ENCODE measurements at regions not wholly inside any gene's neighbourhood (a gene's known extent, or its start where the extent isn't known, plus 50 kb on each side); places are given as distances from the start of the nearest gene placed in this dataset.
A peak's percentile ranks its signal among the peaks of the same experiment; 100 is the strongest.

- DNase-seq: no peak
Observed at GRCh38 chr2:41610501-41611190, 437.2 kb upstream of the PKDCC start.

- DNase-seq: no peak
Observed at GRCh38 chr2:41618754-41619153, 429.1 kb upstream of the PKDCC start.

- DNase-seq: no peak
Observed at GRCh38 chr2:41621095-41621494, 426.7 kb upstream of the PKDCC start.

GRCh38 chr2:41621563-41621962 lies 426.3 kb upstream of the PKDCC start:
- no peak for DNase-seq

DNA sequence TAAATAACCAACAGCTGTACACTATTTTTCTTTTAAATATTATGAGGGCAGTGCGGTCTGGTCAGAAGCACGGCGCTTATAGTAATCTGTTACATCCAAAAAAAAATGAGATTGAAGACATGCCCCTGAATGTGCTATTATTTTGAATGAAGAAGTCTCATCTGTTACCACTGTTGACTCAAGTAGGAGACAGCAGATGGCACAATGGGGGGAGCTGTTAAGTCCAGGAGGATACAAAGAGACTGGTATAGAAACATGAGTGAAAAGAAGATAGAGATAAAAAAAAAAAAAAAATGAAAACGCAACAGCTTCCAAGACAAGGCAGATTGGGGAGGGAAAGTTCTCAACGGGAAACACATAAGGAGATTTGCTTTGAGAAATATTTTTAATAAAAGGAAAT lies 425.5 kb upstream of the PKDCC start:
- no peak for DNase-seq

DNA sequence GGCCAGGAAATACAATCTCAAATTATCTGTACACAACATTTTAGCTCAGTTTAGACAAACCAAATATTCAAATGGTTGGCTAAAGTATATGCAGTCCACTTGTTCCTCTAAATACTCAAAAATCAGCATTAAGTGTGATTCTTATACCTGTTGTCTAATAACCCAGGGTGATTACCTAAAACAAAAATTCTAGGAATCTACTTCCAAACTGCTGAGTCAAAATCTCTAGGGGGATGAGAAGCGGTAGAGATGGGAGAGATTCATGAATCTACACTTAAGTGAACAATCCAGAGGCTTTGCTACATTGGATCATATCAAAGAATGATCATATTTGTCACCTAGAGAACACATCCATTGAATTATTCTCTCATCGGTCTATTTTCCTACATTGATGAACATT lies 420.9 kb upstream of the PKDCC start:
- DNase-seq: no peak

- DNase-seq: no peak
Observed at GRCh38 chr2:41634686-41635085, 413.1 kb upstream of the PKDCC start.

DNA sequence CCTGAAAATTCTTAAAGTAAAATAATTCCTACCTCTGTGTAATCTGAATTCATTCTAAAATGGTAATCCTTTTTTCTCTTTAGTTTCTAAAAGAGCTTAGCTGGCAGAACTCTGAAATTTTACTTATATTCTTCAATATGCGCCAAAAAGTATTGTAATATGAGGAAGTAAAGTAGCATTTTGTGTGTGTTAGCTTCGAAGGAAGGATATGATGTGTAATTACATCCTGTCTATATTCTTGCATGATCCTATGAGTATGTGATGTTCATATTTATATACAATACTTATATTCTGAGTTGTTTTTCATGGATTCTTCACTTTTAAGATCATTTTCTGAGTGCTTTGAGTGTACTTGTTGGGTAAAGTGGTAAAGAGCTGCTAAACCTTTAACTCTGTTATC lies 402.9 kb upstream of the PKDCC start:
- no peak for DNase-seq

DNA sequence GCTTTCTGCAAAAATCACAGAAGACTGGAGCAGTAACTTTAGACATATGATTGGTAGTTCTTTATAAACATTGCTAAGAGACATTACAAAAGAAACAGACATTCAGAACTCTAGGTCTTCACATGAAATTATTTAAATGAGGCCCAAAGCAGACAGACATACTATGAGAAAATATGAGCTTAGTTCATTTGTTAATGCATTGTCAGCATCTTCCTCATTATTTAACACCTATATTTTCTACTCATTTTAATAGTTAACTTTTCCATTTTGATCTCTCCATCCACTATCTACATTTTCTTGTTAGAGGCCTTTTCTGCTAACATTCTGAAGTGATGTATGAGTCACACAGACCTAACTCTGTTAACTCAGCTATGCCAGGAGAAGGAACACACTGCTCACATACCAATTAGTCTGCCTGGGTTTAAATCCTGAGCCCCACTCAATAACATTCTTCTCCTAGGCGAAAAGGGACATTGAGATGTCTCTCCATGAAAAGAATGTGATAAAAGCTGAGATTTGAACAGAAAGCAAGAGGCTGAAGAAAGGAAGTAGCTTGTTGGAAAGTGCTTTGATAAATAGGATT lies 400.3 kb upstream of the PKDCC start:
- DNase-seq: no peak

GRCh38 chr2:41657226-41657625 lies 390.6 kb upstream of the PKDCC start:
- no peak for DNase-seq

DNA sequence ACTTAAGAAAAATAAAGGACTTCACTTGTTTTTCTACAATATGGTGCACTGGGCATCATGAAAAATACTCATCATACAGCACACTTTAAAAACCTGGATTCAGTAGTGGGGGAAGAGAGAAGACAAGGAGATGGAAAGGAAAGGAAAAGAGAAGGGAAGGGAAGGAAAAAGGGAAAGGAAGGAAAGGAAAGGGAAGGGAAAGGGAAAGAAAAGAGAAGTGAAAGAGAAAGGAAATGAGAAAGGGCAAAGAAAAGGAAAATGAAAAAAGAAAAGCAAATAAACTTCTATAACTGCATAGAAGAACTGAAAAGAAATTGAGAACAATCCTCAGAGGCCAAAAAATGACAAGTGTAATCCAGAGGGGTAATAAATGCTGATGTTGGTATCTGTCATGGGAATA lies 388.1 kb upstream of the PKDCC start:
- no peak for DNase-seq

DNA sequence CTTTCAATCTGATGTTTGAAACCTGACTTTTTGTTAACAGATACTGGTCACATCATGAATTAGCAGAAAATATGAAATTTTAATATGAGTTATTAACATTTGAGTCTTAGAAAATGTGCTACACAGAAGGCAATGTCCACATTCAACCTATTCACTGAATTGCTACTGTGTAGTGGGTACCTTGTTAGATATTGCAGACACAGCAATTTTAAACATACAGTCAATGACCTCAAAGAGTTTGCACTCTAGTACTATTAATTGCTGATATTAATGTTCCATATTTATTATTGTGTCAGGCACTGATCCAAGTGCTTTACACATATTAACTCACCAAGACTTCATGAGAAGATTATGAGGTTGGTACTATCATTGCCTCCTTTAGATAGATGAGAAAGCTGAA lies 385.4 kb upstream of the PKDCC start:
- no peak for DNase-seq

- no peak for DNase-seq
Observed at GRCh38 chr2:41663056-41663455, 384.8 kb upstream of the PKDCC start.

- no peak for DNase-seq
Observed at GRCh38 chr2:41668529-41668928, 379.3 kb upstream of the PKDCC start.

GRCh38 chr2:41678639-41679038 lies 369.2 kb upstream of the PKDCC start:
- no peak for DNase-seq

DNA sequence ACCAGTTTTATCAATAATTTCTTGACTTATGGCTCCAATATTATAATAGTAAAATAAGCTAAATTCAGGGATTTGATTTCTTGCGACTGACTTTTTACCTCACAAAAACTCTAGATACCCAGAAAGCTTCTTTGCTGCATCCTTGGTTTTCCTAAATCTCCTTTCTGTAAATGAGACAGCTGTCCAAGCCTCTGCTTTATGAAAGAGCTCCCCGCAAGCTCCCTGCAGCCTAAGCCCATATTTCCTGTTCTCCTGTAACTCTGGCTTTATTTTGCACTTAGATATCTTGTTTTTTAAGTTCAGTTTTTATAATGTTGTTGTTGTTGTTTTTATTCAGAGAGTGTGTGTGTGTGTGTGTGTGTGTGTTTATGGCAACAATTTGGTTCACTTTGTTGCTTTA lies 361.7 kb upstream of the PKDCC start:
- no peak for DNase-seq

- DNase-seq: no peak
Observed at GRCh38 chr2:41691561-41691960, 356.3 kb upstream of the PKDCC start.

GRCh38 chr2:41694536-41695049 lies 353.2 kb upstream of the PKDCC start:
- DNase-seq: no peak

- no peak for DNase-seq
Observed at GRCh38 chr2:41695198-41696113, 352.4 kb upstream of the PKDCC start.

DNA sequence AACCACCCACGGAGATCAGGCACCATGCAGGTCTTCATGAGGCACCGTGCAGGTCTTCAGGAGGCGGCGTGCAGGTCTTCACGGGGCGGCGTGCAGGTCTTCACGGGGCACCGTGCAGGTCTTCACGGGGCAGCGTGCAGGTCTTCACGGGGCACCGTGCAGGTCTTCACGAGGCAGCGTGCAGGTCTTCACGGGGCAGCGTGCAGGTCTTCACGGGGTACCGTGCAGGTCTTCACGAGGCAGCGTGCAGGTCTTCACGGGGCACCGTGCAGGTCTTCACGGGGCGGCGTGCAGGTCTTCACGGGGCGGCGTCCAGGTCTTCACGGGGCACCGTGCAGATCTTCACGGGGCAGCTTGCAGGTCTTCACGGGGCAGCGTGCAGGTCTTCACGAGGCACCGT lies 350.4 kb upstream of the PKDCC start:
- no peak for DNase-seq

- DNase-seq: peak; percentile 10
Observed at GRCh38 chr2:41698678-41699422, 349.0 kb upstream of the PKDCC start.

DNA sequence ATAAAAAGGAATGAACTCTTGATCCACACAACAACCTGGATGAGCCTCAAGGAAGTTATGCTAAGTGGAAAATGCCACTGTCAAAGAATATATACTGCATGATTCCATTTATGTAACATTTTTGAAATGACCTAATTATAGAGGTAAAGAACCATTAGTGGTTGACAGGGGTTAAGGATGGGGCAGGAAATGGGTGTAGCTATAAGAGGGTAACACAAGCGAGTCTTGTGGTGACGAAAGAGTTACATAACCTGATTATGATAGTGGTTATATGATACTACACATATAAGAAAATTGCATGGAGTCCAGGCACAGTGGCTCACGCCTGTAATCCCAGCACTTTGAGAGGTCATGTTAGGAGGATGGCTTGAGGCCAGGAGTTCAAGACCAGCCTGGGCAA lies 346.6 kb upstream of the PKDCC start:
- DNase-seq: no peak

- no peak for DNase-seq
Observed at GRCh38 chr2:41703123-41703522, 344.7 kb upstream of the PKDCC start.

Measured in CD4-positive, alpha-beta T cell treated with Interleukin-10 for 1 hour (primary cell).